Left kidney (tissue), 1 donor: ENCODE measurements at regions not wholly inside any gene's neighbourhood (a gene's known extent, or its start where the extent isn't known, plus 50 kb on each side); places are given as distances from the start of the nearest gene placed in this dataset.

Source experiments
- DNase-seq: peaks from one replicate; pipeline ENCODE4 v3.0.0-alpha.2; 2013

GRCh38 chr11:11756718-11757117, 85.1 kb upstream of the USP47 start:
- no peak for DNase-seq

GRCh38 chr11:11755871-11756270, 85.9 kb upstream of the USP47 start:
- DNase-seq = no peak

DNA sequence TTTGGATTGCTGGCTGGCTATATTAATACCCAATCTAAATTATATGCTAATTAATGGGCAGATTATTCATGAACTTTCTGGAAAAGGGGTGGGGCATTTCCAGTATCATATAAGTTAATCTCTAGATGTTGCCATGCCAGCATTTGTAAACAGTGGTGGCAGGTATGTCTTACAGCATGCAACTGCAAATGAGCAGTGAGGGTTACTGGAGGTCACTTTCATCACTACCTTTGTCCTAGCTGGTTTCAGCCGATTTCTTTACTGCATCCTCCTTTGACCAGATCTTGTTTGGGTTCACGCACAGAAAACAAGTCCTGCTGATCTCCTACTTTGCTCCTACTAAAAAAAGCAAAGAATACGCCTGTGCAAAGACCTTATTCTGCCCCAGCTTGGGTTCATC, 89.1 kb upstream of the USP47 start:
- DNase-seq = no peak

- DNase-seq = no peak
Measured at GRCh38 chr11:11750017-11750878, 91.5 kb upstream of the USP47 start.

DNA sequence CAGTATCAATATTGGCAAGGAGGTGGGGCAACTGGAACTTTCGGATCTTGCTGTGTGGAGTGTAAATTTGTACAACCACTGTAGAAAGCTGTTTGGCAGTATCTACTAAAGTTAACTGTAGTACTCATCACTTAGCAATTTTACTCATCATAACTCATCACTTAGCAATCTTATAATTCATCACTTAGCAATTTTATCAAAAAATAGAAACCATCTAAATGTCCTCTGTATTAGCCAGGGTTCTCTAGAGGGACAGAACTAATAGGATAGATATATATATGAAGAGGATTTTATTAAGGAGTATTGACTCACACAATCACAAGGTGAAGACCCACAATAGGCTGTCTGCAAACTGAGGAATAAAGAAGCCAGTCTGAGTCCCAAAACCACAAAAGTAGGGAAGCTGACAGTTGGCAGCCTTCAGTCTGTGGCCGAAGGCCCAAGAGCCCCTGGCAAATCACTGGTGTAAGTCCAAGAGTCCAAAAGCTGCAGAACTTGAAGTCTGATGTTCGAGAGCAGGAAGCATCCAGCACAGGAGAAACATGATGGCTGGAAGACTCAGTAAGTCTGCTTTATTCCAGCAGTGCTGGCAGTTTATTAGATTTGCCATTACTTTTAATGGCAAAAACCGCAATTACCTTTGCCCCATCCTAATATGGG, 92.9 kb upstream of the USP47 start:
- no peak for DNase-seq

DNA sequence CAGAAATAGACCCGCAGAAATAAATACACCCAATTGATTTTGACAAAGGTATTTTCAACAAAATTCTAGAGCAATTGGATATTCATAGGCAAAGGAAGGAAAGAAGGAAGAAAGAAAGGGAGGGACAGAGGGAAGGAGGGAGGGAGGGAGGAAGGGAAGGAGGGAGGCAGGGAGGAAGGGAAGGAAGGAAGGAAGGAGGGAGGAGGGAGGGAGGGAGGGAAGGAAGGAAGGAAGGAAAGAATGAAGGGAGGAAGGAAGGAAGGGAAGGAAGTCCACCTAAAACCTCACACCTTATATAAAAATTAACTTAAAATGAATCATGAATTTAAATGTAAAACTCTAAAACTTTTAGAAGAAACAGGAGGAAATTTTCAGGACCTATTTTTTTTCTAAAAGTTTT, 94.2 kb upstream of the USP47 start:
- DNase-seq = no peak

GRCh38 chr11:11746449-11746848, 95.3 kb upstream of the USP47 start:
- no peak for DNase-seq

DNA sequence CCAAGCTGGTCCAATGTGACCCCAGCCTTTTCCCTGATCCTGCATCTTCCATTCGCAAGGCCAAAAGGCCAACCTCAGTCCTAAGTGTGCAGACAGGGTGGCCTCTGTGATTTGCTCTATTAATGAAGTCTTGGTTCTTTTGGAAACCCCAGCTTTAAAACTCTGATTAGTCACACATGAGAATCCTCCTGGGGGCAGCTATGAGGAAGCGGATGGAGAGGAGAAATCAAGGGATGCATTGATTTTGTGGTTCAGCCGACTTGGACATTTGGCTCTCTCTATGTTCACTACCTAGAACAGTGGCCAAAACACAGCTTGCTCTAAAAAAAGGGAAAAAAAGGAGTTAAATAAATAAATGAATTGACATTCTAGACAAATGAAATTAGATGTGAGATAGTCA, 98.6 kb upstream of the USP47 start:
- DNase-seq = no peak

- DNase-seq = no peak
Measured at GRCh38 chr11:11742486-11742885, 99.3 kb upstream of the USP47 start.

GRCh38 chr11:11740836-11741235, 100.9 kb upstream of the USP47 start:
- DNase-seq = no peak

DNA sequence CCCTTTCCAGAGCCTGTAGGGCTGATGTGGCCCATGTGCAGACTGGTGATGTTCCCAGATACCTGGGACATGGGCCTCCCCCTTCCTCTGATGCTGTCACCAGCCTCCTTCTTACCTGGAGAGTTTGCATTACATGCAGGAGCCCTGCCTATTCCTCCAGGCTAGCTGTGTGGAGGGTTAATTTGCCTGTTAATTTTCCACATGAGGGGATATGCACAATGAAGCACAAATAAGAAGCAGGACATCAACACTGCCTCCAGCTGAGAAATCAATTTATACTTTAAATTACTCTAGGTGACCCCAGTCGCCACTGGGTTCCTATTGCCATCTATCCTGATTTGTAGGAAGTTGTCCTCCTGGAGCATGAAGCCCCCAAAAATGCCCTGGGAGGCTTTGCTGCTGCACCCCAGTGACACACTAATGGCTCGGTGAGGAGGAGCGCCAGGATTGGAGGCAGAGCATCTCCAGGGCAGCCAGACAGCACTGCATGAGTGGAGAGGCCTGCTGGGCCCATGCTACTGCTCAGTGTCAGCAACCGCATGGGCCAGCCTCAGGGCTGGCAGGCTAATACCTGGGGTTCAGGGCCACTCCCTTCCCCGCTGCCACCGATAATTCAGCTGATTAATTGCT, 101.6 kb upstream of the USP47 start:
- no peak for DNase-seq

GRCh38 chr11:11738370-11738769, 103.4 kb upstream of the USP47 start:
- no peak for DNase-seq

DNA sequence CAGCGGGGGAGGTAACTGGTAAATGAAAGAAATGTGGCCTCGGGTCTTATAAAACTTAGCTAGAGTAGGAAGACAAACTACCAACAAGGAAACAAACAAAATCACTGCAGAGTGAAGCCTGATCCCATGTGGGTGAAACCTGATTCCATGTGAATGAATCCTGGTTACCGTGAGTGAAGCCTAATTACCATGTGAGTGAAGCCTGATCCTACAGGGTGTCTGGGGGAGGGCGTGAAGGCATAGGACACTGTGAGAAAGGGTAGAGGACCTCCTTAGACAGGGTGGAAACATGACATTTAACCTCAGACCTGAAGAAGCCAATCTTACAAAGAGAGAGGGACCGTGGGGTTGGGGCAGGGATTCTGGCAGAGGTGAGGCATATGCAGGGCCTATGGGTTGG, 106.2 kb upstream of the USP47 start:
- no peak for DNase-seq

GRCh38 chr11:11733246-11733747, 108.5 kb upstream of the USP47 start:
- no peak for DNase-seq

- no peak for DNase-seq
Measured at GRCh38 chr11:11732116-11732515, 109.7 kb upstream of the USP47 start.

GRCh38 chr11:11731311-11732083, 109.7 kb upstream of the GALNT18 start:
- no peak for DNase-seq

GRCh38 chr11:11728386-11728785, 106.6 kb upstream of the GALNT18 start:
- DNase-seq = no peak

DNA sequence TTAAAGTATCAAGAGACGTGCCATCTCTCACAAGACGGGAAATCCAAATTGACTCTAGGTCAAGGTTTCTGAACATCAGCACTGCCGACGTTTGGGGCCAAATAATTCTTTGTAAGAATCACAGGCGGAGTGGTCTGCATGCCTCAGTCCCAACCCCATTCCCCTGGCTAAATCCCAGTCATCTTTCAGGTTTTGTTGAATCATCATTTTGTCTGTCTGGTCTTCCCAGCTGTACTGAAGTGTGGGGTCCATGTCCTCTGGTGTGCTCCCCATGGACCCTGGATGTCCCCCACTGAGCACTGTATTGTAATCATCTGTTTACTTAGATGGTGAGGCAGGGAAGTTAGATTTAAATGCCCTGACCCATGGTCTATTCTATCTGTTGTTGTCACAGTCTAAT, 103.6 kb upstream of the GALNT18 start:
- no peak for DNase-seq

- DNase-seq = no peak
Measured at GRCh38 chr11:11724994-11725393, 103.2 kb upstream of the GALNT18 start.

DNA sequence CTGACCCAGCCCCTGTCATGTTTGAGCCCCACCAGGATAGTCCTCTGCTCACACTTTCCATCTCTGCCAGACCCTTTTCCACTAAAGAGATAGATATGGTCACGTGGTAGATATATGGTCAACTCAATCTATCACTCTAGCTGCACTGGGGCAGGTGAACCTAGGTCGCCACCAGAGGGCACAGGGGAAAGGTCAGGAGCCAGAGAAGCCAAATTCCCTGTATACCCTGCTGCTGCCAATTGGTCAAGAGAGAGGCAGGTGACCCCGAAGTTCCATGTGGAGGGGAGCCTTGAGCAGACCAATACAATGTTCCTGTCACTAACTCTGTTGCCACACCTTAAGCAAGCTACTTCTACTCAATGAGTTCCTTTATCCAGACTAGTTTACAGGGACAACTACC, 101.1 kb upstream of the GALNT18 start:
- DNase-seq = no peak

DNA sequence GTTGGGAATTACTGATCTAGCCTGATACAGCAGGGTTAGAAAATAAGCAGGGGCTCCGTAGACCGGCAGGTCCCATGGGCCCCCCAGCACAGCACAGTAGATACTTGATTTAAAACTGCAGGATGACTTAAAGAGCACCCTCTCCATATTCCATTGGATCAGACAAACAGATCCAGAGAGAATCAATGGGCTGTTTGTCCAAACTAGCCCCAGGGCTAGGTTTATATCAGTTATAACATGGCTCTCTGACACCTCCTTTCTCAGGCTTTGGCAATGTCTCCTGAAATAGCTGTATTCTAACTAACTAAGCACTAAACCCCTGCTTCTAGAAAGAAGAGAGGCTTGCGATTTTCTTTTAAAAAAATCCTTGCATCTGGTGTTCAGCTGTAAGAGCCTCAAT, 100.4 kb upstream of the GALNT18 start:
- no peak for DNase-seq

DNA sequence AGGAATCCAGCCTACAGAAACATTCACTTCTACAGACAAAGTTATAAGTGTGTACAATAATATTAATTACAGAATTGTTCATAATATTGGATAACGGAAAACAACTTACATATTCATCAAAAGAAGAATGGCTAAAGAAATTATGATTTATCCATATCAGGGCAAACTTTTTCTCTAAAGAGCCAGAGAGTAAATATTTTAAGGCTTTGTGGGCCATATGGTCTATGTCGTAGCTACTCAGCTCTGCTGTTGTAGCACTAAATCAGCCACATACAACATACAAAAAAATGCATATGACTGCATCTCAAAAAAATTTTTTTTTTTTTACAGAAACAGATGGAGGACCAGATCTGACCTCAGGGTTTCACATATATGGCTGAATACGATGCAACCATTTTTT, 96.7 kb upstream of the GALNT18 start:
- DNase-seq = no peak
